GM06990 (cell line): ENCODE measurements at regions not wholly inside any gene's neighbourhood (a gene's known extent, or its start where the extent isn't known, plus 50 kb on each side); places are given as distances from the start of the nearest gene placed in this dataset.

Experiments used
- DNase-seq: peaks from one replicate; pipeline ENCODE4 v3.0.0-alpha.2; 2011; ENCODE audit not compliant: insufficient read length; ENCODE audit errors: extremely low read depth
- H3K27me3 ChIP-seq: replicated peaks from 2 replicates; pipeline ENCODE4 v1.6.0; 2011; ENCODE audit warnings: low read length; ENCODE audit not compliant: control insufficient read depth, insufficient read depth
- H3K36me3 ChIP-seq: 2 replicates; pipeline ENCODE4 v1.5.1; 2011; ENCODE audit warnings: low read length; ENCODE audit not compliant: control insufficient read depth, insufficient read depth
- H3K4me3 ChIP-seq: replicated peaks from 2 replicates; pipeline ENCODE4 v1.5.1; 2011; ENCODE audit warnings: low read depth, mild to moderate bottlenecking, control low read depth, low read length
- TF ChIP-seq, protein P1 (sequence below): IDR thresholded peaks from 2 replicates; pipeline ENCODE4 v1.5.1; 2011; ENCODE audit warnings: low read length, control low read depth, mild to moderate bottlenecking, inconsistent platforms; ENCODE audit not compliant: insufficient read depth, poor library complexity, severe bottlenecking

DNA sequence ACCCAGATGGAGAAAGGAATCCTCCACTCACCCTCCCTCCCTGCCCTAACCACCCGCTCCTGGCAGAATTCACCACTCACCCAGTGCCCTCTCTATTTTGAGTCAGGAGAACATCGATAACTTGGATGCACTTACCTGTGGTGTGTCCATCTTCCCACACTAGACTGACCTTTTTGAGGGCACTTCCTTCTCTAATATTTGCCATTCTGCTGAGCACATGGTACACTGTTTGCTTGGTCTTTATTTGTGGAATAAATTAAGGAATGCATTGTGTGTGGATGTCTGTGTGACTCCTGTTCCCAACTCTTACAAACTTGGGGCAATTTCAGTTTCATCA is 133.7 kb downstream of the ACKR3 start:
- Histone ChIP-seq H3K4me3 (no peak overlapping the region), H3K27me3 (no peaks in the 10 kb centered on the region; the same call in 1 of the 2 replicates), H3K36me3 (no peaks in the 10 kb centered on the region)
- no peak for DNase-seq
- TF ChIP-seq, protein P1, sequence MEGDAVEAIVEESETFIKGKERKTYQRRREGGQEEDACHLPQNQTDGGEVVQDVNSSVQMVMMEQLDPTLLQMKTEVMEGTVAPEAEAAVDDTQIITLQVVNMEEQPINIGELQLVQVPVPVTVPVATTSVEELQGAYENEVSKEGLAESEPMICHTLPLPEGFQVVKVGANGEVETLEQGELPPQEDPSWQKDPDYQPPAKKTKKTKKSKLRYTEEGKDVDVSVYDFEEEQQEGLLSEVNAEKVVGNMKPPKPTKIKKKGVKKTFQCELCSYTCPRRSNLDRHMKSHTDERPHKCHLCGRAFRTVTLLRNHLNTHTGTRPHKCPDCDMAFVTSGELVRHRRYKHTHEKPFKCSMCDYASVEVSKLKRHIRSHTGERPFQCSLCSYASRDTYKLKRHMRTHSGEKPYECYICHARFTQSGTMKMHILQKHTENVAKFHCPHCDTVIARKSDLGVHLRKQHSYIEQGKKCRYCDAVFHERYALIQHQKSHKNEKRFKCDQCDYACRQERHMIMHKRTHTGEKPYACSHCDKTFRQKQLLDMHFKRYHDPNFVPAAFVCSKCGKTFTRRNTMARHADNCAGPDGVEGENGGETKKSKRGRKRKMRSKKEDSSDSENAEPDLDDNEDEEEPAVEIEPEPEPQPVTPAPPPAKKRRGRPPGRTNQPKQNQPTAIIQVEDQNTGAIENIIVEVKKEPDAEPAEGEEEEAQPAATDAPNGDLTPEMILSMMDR: no peak

DNA sequence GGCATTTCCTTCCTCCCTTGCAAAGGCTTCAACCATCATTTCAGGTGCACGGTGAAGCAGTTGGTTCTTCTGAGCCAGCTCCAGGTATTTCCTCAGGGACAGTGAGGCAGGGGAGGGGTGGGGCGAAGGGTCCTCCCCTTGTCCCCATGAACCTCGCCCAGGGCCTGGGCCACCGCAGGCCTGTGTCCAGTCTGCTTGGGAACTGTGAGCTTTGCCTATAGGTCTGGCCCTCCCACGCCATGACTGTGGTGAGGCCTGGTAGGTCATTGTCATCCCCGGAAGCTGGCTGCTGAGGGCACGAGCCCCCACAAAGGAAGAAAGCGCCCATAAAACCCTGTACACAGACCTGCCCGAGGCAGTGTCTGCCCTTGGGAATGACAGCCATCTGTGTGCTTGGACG is 134.3 kb downstream of the ACKR3 start:
- DNase-seq: no peak
- Histone ChIP-seq H3K27me3 (no peaks in the 10 kb centered on the region; the same call in 1 of the 2 replicates), H3K36me3 (no peaks in the 10 kb centered on the region), H3K4me3 (no peak overlapping the region)
- TF ChIP-seq, protein P1: no peak

DNA sequence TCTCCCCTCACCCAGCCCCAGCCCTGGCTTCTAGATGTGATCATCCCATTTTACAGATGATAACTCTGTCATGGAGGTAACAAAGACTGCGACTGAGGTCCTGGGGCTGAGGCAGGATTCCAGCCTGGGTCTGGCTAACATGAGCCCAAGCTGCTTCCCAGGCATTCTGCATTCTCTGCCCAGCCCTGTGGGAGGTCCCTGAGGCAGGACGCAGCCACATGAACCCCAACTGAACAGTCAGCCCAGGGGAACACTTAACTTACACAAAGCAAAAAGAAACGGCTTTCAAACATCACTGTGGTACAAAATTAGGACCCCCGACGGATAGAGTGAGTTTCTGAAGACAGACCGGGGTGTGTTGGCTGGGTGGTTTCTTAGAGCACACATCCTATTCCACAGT is 135.3 kb downstream of the ACKR3 start:
- Histone ChIP-seq H3K27me3 (no peaks in the 10 kb centered on the region; the same call in 1 of the 2 replicates), H3K36me3 (no peaks in the 10 kb centered on the region), H3K4me3 (no peak overlapping the region)
- TF ChIP-seq, protein P1: no peak
- DNase-seq: no peak

DNA sequence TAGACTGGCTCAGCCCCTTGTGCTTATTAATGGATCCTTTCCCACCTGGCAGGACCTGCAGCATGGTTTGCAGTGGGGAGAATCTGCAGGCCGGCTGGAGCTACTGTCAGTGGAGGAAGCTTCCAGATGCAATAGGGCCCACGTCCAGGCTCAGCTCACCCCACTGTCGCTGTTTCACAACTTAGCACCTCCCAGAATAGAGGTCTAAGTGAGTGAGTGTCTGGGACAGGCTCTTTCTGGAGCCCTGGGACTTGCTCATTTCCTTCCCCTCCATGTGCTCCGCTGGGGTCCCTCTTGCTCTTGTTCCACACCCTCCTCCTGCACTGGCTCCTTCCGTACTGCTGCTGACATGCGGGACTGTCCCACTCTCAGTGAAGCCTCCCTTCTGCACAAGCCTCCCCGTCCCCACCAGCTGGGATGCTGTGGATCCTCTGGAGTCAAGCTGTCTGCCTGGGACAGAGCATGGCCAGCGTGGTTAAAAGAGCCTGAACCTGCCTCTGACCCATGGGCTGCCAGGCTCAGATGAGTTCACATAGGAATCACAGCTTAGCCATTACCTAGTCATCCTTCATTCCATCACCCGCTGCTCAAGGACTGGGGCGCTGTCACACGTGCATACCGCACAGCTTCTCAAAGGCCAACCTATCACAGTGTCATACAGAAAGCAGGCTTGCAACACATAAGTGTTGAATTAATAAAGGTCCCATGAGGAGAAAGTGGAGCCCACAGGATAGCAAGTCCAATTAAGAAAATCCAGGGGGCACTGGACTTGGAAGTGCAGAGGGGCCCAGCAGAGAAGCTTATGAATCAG is 135.9 kb downstream of the ACKR3 start:
- Histone ChIP-seq H3K27me3 (no peaks in the 10 kb centered on the region; the same call in 1 of the 2 replicates), H3K4me3 (no peak overlapping the region), H3K36me3 (no peaks in the 10 kb centered on the region)
- TF ChIP-seq, protein P1: no peak
- no peak for DNase-seq

DNA sequence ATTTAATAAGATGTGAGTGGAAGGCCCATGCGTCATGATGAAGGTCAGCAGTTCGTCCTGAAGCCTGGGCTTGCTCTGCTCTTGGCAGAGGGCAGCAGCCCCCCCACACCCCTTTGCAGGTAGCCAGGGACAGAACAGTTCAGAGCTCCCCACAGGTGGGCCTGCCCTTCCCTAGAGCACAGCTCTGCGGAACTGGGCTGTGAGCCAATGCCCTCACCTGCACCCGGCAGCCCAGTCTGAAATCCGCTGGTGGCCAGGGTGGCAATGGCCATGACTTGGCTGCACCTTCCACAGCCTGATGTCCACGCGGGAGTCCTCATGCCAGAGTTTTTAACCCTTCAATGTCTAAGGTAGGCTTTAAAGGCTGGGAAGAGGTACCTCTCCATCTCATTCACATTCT is 136.7 kb downstream of the ACKR3 start:
- DNase-seq: no peak
- Histone ChIP-seq H3K36me3 (no peaks in the 10 kb centered on the region), H3K27me3 (no peaks in the 10 kb centered on the region; the same call in 1 of the 2 replicates), H3K4me3 (no peak overlapping the region)
- TF ChIP-seq, protein P1: no peak

DNA sequence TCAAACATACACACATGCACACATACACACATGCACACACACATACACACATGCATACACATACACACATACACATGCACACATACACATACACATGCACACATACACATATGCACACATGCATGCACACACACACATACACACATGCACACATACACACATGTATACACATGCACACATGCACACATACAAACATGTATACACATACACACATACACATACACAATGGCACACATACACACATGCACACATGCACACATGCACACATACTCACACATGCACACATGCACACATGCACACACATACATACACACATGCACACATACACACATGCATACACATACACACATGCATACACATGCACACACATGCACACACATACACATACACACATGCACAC is 137.2 kb downstream of the ACKR3 start:
- TF ChIP-seq, protein P1: no peak
- Histone ChIP-seq H3K4me3 (no peak overlapping the region), H3K27me3 (no peaks in the 10 kb centered on the region), H3K36me3 (no peaks in the 10 kb centered on the region)
- no peak for DNase-seq
